ENCODE measurements at regions not wholly inside any gene's neighbourhood (a gene's known extent, or its start where the extent isn't known, plus 50 kb on each side); places are given as distances from the start of the nearest gene placed in this dataset.
"Not testable (repeated sequence)": the region's sequence is repeated elsewhere in the genome, so short reads cannot be mapped to it uniquely, and the experiment has no call there.

- H3K4me3 ChIP-seq (ENCODE audit: low read length in 2 of 2) = no peak overlapping the region
- H3K9ac ChIP-seq (ENCODE audit: low read length in 2 of 2) = no peak overlapping the region
- no peaks in the 10 kb centered on the region for H3K27me3 ChIP-seq (ENCODE audit: control insufficient read depth in 1 of 2, insufficient read depth in 2 of 2, low read length in 2 of 2)
- H3K9me3 ChIP-seq (ENCODE audit: control insufficient read depth in 2 of 2, low read length in 2 of 2) = peaks cover 0 to 12% of the 10 kb centered on the region in 2 donors
- no peaks in the 10 kb centered on the region for H3K4me1 ChIP-seq (ENCODE audit: control insufficient read depth, insufficient read depth, low read length)
- H3K27ac ChIP-seq (ENCODE audit: low read length) = no peak overlapping the region
- no peaks in the 10 kb centered on the region for H3K36me3 ChIP-seq (ENCODE audit: control insufficient read depth in 2 of 2, insufficient read depth in 2 of 2, low read length in 2 of 2)
These were observed 66.6 kb upstream of the ZNF479 start for GRCh38 chr7:57198801-57199200.

- Histone ChIP-seq H3K27me3 (ENCODE audit: control insufficient read depth in 1 of 2, insufficient read depth in 2 of 2, low read length in 2 of 2) (no peaks in the 10 kb centered on the region), H3K9ac (ENCODE audit: low read length in 2 of 2) (no peak overlapping the region), H3K4me3 (ENCODE audit: low read length in 2 of 2) (no peak overlapping the region), H3K9me3 (ENCODE audit: control insufficient read depth in 2 of 2, low read length in 2 of 2) (peaks cover 0 to 14% of the 10 kb centered on the region in 2 donors), H3K4me1 (ENCODE audit: control insufficient read depth, insufficient read depth, low read length) (no peaks in the 10 kb centered on the region), H3K27ac (ENCODE audit: low read length) (no peak overlapping the region), H3K36me3 (ENCODE audit: control insufficient read depth in 2 of 2, insufficient read depth in 2 of 2, low read length in 2 of 2) (no peaks in the 10 kb centered on the region)
These were observed 67.0 kb upstream of the ZNF479 start for GRCh38 chr7:57199252-57199651.

GRCh38 chr7:57201021-57201894 is 69.0 kb upstream of the ZNF479 start:
- no peak overlapping the region for H3K4me3 ChIP-seq (ENCODE audit: low read length in 2 of 2)
- no peak overlapping the region for H3K27ac ChIP-seq (ENCODE audit: low read length)
- no peaks in the 10 kb centered on the region for H3K4me1 ChIP-seq (ENCODE audit: control insufficient read depth, insufficient read depth, low read length)
- H3K27me3 ChIP-seq (ENCODE audit: control insufficient read depth in 1 of 2, insufficient read depth in 2 of 2, low read length in 2 of 2) = no peaks in the 10 kb centered on the region
- H3K9ac ChIP-seq (ENCODE audit: low read length in 2 of 2) = no peak overlapping the region
- peaks cover under 1 to 20% of the 10 kb centered on the region in 2 donors for H3K9me3 ChIP-seq (ENCODE audit: control insufficient read depth in 2 of 2, low read length in 2 of 2)
- no peaks in the 10 kb centered on the region for H3K36me3 ChIP-seq (ENCODE audit: control insufficient read depth in 2 of 2, insufficient read depth in 2 of 2, low read length in 2 of 2)

- Histone ChIP-seq H3K9me3 (ENCODE audit: control insufficient read depth in 2 of 2, low read length in 2 of 2) (peaks cover 3 to 20% of the 10 kb centered on the region in 2 donors), H3K36me3 (ENCODE audit: control insufficient read depth in 2 of 2, insufficient read depth in 2 of 2, low read length in 2 of 2) (no peaks in the 10 kb centered on the region)
These were observed 69.6 kb upstream of the ZNF479 start for GRCh38 chr7:57201895-57202210.

GRCh38 chr7:57202274-57202673 is 70.0 kb upstream of the ZNF479 start:
- H3K9me3 ChIP-seq (ENCODE audit: control insufficient read depth in 2 of 2, low read length in 2 of 2) = peaks cover 3 to 20% of the 10 kb centered on the region in 2 donors
- no peaks in the 10 kb centered on the region for H3K27me3 ChIP-seq (ENCODE audit: control insufficient read depth in 1 of 2, insufficient read depth in 2 of 2, low read length in 2 of 2)
- H3K36me3 ChIP-seq (ENCODE audit: control insufficient read depth in 2 of 2, insufficient read depth in 2 of 2, low read length in 2 of 2) = no peaks in the 10 kb centered on the region
- no peaks in the 10 kb centered on the region for H3K4me1 ChIP-seq (ENCODE audit: control insufficient read depth, insufficient read depth, low read length)
- H3K9ac ChIP-seq (ENCODE audit: low read length in 2 of 2) = no peak overlapping the region
- no peak overlapping the region for H3K4me3 ChIP-seq (ENCODE audit: low read length in 2 of 2)
- no peak overlapping the region for H3K27ac ChIP-seq (ENCODE audit: low read length)

More at GRCh38 chr7:57201895-57202210, 69.6 kb upstream of the ZNF479 start:
- Histone ChIP-seq H3K27ac (ENCODE audit: low read length) (no peak overlapping the region), H3K27me3 (ENCODE audit: control insufficient read depth in 1 of 2, insufficient read depth in 2 of 2, low read length in 2 of 2) (no peaks in the 10 kb centered on the region), H3K4me3 (ENCODE audit: low read length in 2 of 2) (no peak overlapping the region), H3K4me1 (ENCODE audit: control insufficient read depth, insufficient read depth, low read length) (no peaks in the 10 kb centered on the region), H3K9ac (ENCODE audit: low read length in 2 of 2) (no peak overlapping the region)

GRCh38 chr7:57203161-57203791 is 71.0 kb upstream of the ZNF479 start:
- no peaks in the 10 kb centered on the region for H3K4me1 ChIP-seq (ENCODE audit: control insufficient read depth, insufficient read depth, low read length)
- H3K27ac ChIP-seq (ENCODE audit: low read length) = no peak overlapping the region
- peak overlapping the region in 1 of 2 donors; percentile 47 for H3K4me3 ChIP-seq (ENCODE audit: low read length in 2 of 2)
- no peaks in the 10 kb centered on the region for H3K27me3 ChIP-seq (ENCODE audit: control insufficient read depth in 1 of 2, insufficient read depth in 2 of 2, low read length in 2 of 2)
- no peaks in the 10 kb centered on the region for H3K36me3 ChIP-seq (ENCODE audit: control insufficient read depth in 2 of 2, insufficient read depth in 2 of 2, low read length in 2 of 2)
- peaks cover 3 to 20% of the 10 kb centered on the region in 2 donors for H3K9me3 ChIP-seq (ENCODE audit: control insufficient read depth in 2 of 2, low read length in 2 of 2)
- no peak overlapping the region for H3K9ac ChIP-seq (ENCODE audit: low read length in 2 of 2)

GRCh38 chr7:57203858-57204257 is 71.6 kb upstream of the ZNF479 start:
- not testable (repeated sequence) for H3K27me3 ChIP-seq (ENCODE audit: control insufficient read depth in 1 of 2, insufficient read depth in 2 of 2, low read length in 2 of 2); H3K36me3 ChIP-seq (ENCODE audit: control insufficient read depth in 2 of 2, insufficient read depth in 2 of 2, low read length in 2 of 2); H3K4me3 ChIP-seq (ENCODE audit: low read length in 2 of 2); H3K4me1 ChIP-seq (ENCODE audit: control insufficient read depth, insufficient read depth, low read length); H3K9ac ChIP-seq (ENCODE audit: low read length in 2 of 2); H3K27ac ChIP-seq (ENCODE audit: low read length)
- H3K9me3 ChIP-seq (ENCODE audit: control insufficient read depth in 2 of 2, low read length in 2 of 2) = peaks cover 3 to 19% of the 10 kb centered on the region in 2 donors

- Histone ChIP-seq H3K9me3 (ENCODE audit: control insufficient read depth in 2 of 2, low read length in 2 of 2) (peaks cover 3 to 16% of the 10 kb centered on the region in 2 donors), H3K36me3 (ENCODE audit: control insufficient read depth in 2 of 2, insufficient read depth in 2 of 2, low read length in 2 of 2) (no peaks in the 10 kb centered on the region), H3K9ac (ENCODE audit: low read length in 2 of 2) (no peak overlapping the region), H3K4me1 (ENCODE audit: control insufficient read depth, insufficient read depth, low read length) (no peaks in the 10 kb centered on the region), H3K4me3 (ENCODE audit: low read length in 2 of 2) (no peak overlapping the region), H3K27me3 (ENCODE audit: control insufficient read depth in 1 of 2, insufficient read depth in 2 of 2, low read length in 2 of 2) (no peaks in the 10 kb centered on the region), H3K27ac (ENCODE audit: low read length) (no peak overlapping the region)
These were observed 72.2 kb upstream of the ZNF479 start for GRCh38 chr7:57204411-57204811.

- Histone ChIP-seq H3K4me1 (ENCODE audit: control insufficient read depth, insufficient read depth, low read length) (no peaks in the 10 kb centered on the region), H3K27ac (ENCODE audit: low read length) (no peak overlapping the region), H3K27me3 (ENCODE audit: control insufficient read depth in 1 of 2, insufficient read depth in 2 of 2, low read length in 2 of 2) (no peaks in the 10 kb centered on the region), H3K4me3 (ENCODE audit: low read length in 2 of 2) (no peak overlapping the region), H3K9me3 (ENCODE audit: control insufficient read depth in 2 of 2, low read length in 2 of 2) (peaks cover 3 to 16% of the 10 kb centered on the region in 2 donors), H3K9ac (ENCODE audit: low read length in 2 of 2) (no peak overlapping the region), H3K36me3 (ENCODE audit: control insufficient read depth in 2 of 2, insufficient read depth in 2 of 2, low read length in 2 of 2) (no peaks in the 10 kb centered on the region)
These were observed 72.8 kb upstream of the ZNF479 start for GRCh38 chr7:57205000-57205399.

GRCh38 chr7:57207836-57208235 is 75.6 kb upstream of the ZNF479 start:
- H3K9me3 ChIP-seq (ENCODE audit: control insufficient read depth in 2 of 2, low read length in 2 of 2) = peaks cover 3 to 19% of the 10 kb centered on the region in 2 donors
- no peak overlapping the region for H3K9ac ChIP-seq (ENCODE audit: low read length in 2 of 2)
- H3K36me3 ChIP-seq (ENCODE audit: control insufficient read depth in 2 of 2, insufficient read depth in 2 of 2, low read length in 2 of 2) = no peaks in the 10 kb centered on the region
- H3K27me3 ChIP-seq (ENCODE audit: control insufficient read depth in 1 of 2, insufficient read depth in 2 of 2, low read length in 2 of 2) = no peaks in the 10 kb centered on the region
- H3K27ac ChIP-seq (ENCODE audit: low read length) = no peak overlapping the region
- H3K4me3 ChIP-seq (ENCODE audit: low read length in 2 of 2) = no peak overlapping the region
- no peaks in the 10 kb centered on the region for H3K4me1 ChIP-seq (ENCODE audit: control insufficient read depth, insufficient read depth, low read length)

- Histone ChIP-seq H3K4me1 (ENCODE audit: control insufficient read depth, insufficient read depth, low read length) (no peaks in the 10 kb centered on the region), H3K36me3 (ENCODE audit: control insufficient read depth in 2 of 2, insufficient read depth in 2 of 2, low read length in 2 of 2) (no peaks in the 10 kb centered on the region), H3K4me3 (ENCODE audit: low read length in 2 of 2) (no peak overlapping the region), H3K27me3 (ENCODE audit: control insufficient read depth in 1 of 2, insufficient read depth in 2 of 2, low read length in 2 of 2) (no peaks in the 10 kb centered on the region), H3K9ac (ENCODE audit: low read length in 2 of 2) (no peak overlapping the region), H3K27ac (ENCODE audit: low read length) (no peak overlapping the region), H3K9me3 (ENCODE audit: control insufficient read depth in 2 of 2, low read length in 2 of 2) (peaks cover 3 to 8% of the 10 kb centered on the region in 2 donors)
These were observed 78.0 kb upstream of the ZNF479 start for GRCh38 chr7:57210212-57210611.

All from stomach smooth muscle (tissue), 2 donors.